ENCODE measurements at regions not wholly inside any gene's neighbourhood (a gene's known extent, or its start where the extent isn't known, plus 50 kb on each side); places are given as distances from the start of the nearest gene placed in this dataset.

- ChIA-PET POLR2A (no interaction called here), CTCF (no interaction called here)
- in situ Hi-C loops (cut with HindIII; ENCODE audit: low pct_unique_long_range_greater_than_20kb, low sequenced_read_pairs) (no loop called here), intact Hi-C loops (cut with micrococcal nuclease; ENCODE audit: unreplicated experiment) (no loop called here)
- Histone ChIP-seq H3K4me1 (ENCODE audit: control insufficient read depth, insufficient read depth, low read length) (no peaks in the 10 kb centered on the region), H3K27me3 (ENCODE audit: control insufficient read depth, insufficient read depth, low read length) (no peaks in the 10 kb centered on the region), H3K36me3 (ENCODE audit: control insufficient read depth, insufficient read depth, low read length) (no peaks in the 10 kb centered on the region), H3K9me3 (ENCODE audit: control insufficient read depth, insufficient read depth, low read depth, low read length) (no peaks in the 10 kb centered on the region), H3K27ac (ENCODE audit: low read length) (no peak overlapping the region), H3K4me3 (ENCODE audit: low read depth in 2 of 2, low read length in 2 of 2) (no peak overlapping the region)
- no TSS peak for BruUV-seq (replicated peaks)
- DNase-seq (ENCODE audit: low read depth, low spot score): no peak
- TF ChIP-seq SIN3A (IDR thresholded peaks at IDR 0.05; ENCODE audit: borderline replicate concordance, insufficient read depth, low read depth, low read length) (no peak), TCF7L2 (IDR thresholded peaks at IDR 0.05; ENCODE audit: low read depth, low read length) (no peak), REST (IDR thresholded peaks at IDR 0.05; ENCODE audit: insufficient read depth in 1 of 2, low read depth in 2 of 2, low read length in 1 of 2) (no peak), POLR2AphosphoS5 (IDR thresholded peaks at IDR 0.05; ENCODE audit: low read depth, low read length) (no peak)
- TF ChIP-seq, protein P1, sequence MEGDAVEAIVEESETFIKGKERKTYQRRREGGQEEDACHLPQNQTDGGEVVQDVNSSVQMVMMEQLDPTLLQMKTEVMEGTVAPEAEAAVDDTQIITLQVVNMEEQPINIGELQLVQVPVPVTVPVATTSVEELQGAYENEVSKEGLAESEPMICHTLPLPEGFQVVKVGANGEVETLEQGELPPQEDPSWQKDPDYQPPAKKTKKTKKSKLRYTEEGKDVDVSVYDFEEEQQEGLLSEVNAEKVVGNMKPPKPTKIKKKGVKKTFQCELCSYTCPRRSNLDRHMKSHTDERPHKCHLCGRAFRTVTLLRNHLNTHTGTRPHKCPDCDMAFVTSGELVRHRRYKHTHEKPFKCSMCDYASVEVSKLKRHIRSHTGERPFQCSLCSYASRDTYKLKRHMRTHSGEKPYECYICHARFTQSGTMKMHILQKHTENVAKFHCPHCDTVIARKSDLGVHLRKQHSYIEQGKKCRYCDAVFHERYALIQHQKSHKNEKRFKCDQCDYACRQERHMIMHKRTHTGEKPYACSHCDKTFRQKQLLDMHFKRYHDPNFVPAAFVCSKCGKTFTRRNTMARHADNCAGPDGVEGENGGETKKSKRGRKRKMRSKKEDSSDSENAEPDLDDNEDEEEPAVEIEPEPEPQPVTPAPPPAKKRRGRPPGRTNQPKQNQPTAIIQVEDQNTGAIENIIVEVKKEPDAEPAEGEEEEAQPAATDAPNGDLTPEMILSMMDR (IDR thresholded peaks at IDR 0.05): no peak
- ATAC-seq: no peak
These were observed 337.0 kb upstream of the CLEC14A start for GRCh38 chr14:38592764-38593442.

- DNase-seq (ENCODE audit: low read depth, low spot score) (no peak), ATAC-seq (no peak)
- H3K27ac ChIP-seq (ENCODE audit: low read length): no peak overlapping the region
- H3K4me1 ChIP-seq (ENCODE audit: control insufficient read depth, insufficient read depth, low read length): no peaks in the 10 kb centered on the region
- H3K36me3 ChIP-seq (ENCODE audit: control insufficient read depth, insufficient read depth, low read length): no peaks in the 10 kb centered on the region
- ChIA-PET POLR2A (no interaction called here), CTCF (no interaction called here)
- in situ Hi-C loops (cut with HindIII; ENCODE audit: low pct_unique_long_range_greater_than_20kb, low sequenced_read_pairs) (no loop called here), intact Hi-C loops (cut with micrococcal nuclease; ENCODE audit: unreplicated experiment) (no loop called here)
- H3K27me3 ChIP-seq (ENCODE audit: control insufficient read depth, insufficient read depth, low read length): no peaks in the 10 kb centered on the region
- BruUV-seq (replicated peaks): no TSS peak
- no peaks in the 10 kb centered on the region for H3K9me3 ChIP-seq (ENCODE audit: control insufficient read depth, insufficient read depth, low read depth, low read length)
- no peak overlapping the region for H3K4me3 ChIP-seq (ENCODE audit: low read depth in 2 of 2, low read length in 2 of 2)
- TF ChIP-seq POLR2AphosphoS5 (IDR thresholded peaks at IDR 0.05; ENCODE audit: low read depth, low read length) (no peak), SIN3A (IDR thresholded peaks at IDR 0.05; ENCODE audit: borderline replicate concordance, insufficient read depth, low read depth, low read length) (no peak), TCF7L2 (IDR thresholded peaks at IDR 0.05; ENCODE audit: low read depth, low read length) (no peak), REST (IDR thresholded peaks at IDR 0.05; ENCODE audit: insufficient read depth in 1 of 2, low read depth in 2 of 2, low read length in 1 of 2) (no peak)
- TF ChIP-seq, protein P1 (IDR thresholded peaks at IDR 0.05): no peak
These were observed 334.0 kb upstream of the CLEC14A start for GRCh38 chr14:38589747-38590350.

Data from Panc1 (cell line).